ENCODE measurements at regions not wholly inside any gene's neighbourhood (a gene's known extent, or its start where the extent isn't known, plus 50 kb on each side); places are given as distances from the start of the nearest gene placed in this dataset.

GRCh38 chr5:172568308-172568910 lies 72.7 kb upstream of the NEURL1B start:
- no peak overlapping the region for H3K9ac ChIP-seq (ENCODE audit: control insufficient read depth, insufficient read depth, low read length)
- no peak for TF ChIP-seq ZBTB40 (IDR thresholded peaks at IDR 0.05; ENCODE audit: borderline replicate concordance)
- no peak for TF ChIP-seq BACH1 (IDR thresholded peaks at IDR 0.05; ENCODE audit: borderline replicate concordance)
- no peak for TF ChIP-seq NKRF (conservative IDR thresholded peaks at IDR 0.05)
- TF ChIP-seq ZBTB4 (CRISPR knock-in tag; IDR thresholded peaks at IDR 0.05), result no peak
- RAD21 ChIA-PET (ENCODE audit: unreplicated experiment), result no interaction called here
- H3K27ac ChIP-seq (ENCODE audit: control insufficient read depth, insufficient read depth), result no peak overlapping the region
- no peak for DNase-seq (ENCODE audit: low read depth, low spot score)
- ATAC-seq, result no peak
- no peaks in the 10 kb centered on the region for H3K4me1 ChIP-seq (ENCODE audit: control insufficient read depth, insufficient read depth, low read length)
- POLR2A ChIA-PET, result no interaction called here
- BruUV-seq (replicated peaks), result no TSS peak
- no peak overlapping the region for H3K4me3 ChIP-seq
- H3K36me3 ChIP-seq (ENCODE audit: control insufficient read depth in 2 of 2, insufficient read depth in 2 of 2, low read length in 1 of 2), result no peaks in the 10 kb centered on the region
- H2AFZ ChIP-seq (ENCODE audit: control insufficient read depth, low read depth, low read length), result no peak overlapping the region
- no peak overlapping the region for H3K4me2 ChIP-seq (ENCODE audit: control insufficient read depth, insufficient read depth)
- H3K79me2 ChIP-seq (ENCODE audit: control insufficient read depth, insufficient read depth, low read length), result no peaks in the 10 kb centered on the region
- WGBS (ENCODE audit: insufficient coverage, insufficient replicate concordance, low lambda C conversion rate, missing lambda C conversion rate), result 3% methylated on average over 3 of the region's 3 CpGs
- intact Hi-C loops (cut with micrococcal nuclease; ENCODE audit: unreplicated experiment) (no loop called here), in situ Hi-C loops (cut with MboI) (no loop called here)
- H4K20me1 ChIP-seq (ENCODE audit: control insufficient read depth, insufficient read depth), result no peaks in the 10 kb centered on the region
- no peak for FAIRE-seq
- H3K27me3 ChIP-seq (replicated peaks in 1 of 2; ENCODE audit: control insufficient read depth in 2 of 2, insufficient read depth in 2 of 2, low read length in 1 of 2), result peaks cover 7 to 11% of the 10 kb centered on the region in 2 experiments; a peak in 3 of 4 replicates
- CTCF ChIA-PET, result no interaction called here
- no peaks in the 10 kb centered on the region for H3K9me3 ChIP-seq (replicated peaks; ENCODE audit: control insufficient read depth, insufficient read depth, low read length)
- SMC1A ChIA-PET (ENCODE audit: uncharacterized antibody, unreplicated experiment), result interaction anchor here (0.8 kb wide), 1 partner anchor 37 kb away, joined by 3 read pairs; no protein-coding TSS in a partner anchor

Data from GM12878 (cell line).